Upper lobe of right lung (tissue), 1 donor: ENCODE measurements at regions not wholly inside any gene's neighbourhood (a gene's known extent, or its start where the extent isn't known, plus 50 kb on each side); places are given as distances from the start of the nearest gene placed in this dataset.

Experiments used
- ATAC-seq: fragments of 200-7000 bp; cut with Tn5 transposase; one replicate; pipeline ENCODE4 v1.9.1; 2020; ENCODE audit warnings: mild to moderate bottlenecking, moderate library complexity
- DNase-seq: peaks from one replicate; pipeline ENCODE4 v3.0.0-alpha.2; 2020
- H3K27ac ChIP-seq: fragments of 200-600 bp; one replicate; pipeline ENCODE4 v1.8.0; 2022
- H3K27me3 ChIP-seq: fragments of 200-600 bp; one replicate; pipeline ENCODE4 v1.8.0; 2022; ENCODE audit warnings: mild to moderate bottlenecking
- H3K36me3 ChIP-seq: fragments of 200-600 bp; one replicate; pipeline ENCODE4 v1.8.0; 2022
- H3K4me1 ChIP-seq: fragments of 200-600 bp; one replicate; pipeline ENCODE4 v1.8.0; 2022
- H3K4me3 ChIP-seq: fragments of 200-600 bp; one replicate; pipeline ENCODE4 v1.8.0; 2022; ENCODE audit warnings: mild to moderate bottlenecking
- H3K9me3 ChIP-seq: fragments of 200-600 bp; one replicate; pipeline ENCODE4 v1.8.0; 2022
- intact Hi-C: fragments of 100-400 bp; cut with DNase I; formaldehyde crosslinking; loops from one replicate; pipeline ENCODE4 v1.11.0; 2022
- TF ChIP-seq, protein P1 (sequence below): fragments of 200-600 bp; IDR thresholded peaks from one replicate; pipeline ENCODE4 v1.8.0; 2022; ENCODE audit warnings: antibody characterized with exemption
- donor health status: DM: no; HTN: yes; CAD: no; lungs with severe emphysema.

DNA sequence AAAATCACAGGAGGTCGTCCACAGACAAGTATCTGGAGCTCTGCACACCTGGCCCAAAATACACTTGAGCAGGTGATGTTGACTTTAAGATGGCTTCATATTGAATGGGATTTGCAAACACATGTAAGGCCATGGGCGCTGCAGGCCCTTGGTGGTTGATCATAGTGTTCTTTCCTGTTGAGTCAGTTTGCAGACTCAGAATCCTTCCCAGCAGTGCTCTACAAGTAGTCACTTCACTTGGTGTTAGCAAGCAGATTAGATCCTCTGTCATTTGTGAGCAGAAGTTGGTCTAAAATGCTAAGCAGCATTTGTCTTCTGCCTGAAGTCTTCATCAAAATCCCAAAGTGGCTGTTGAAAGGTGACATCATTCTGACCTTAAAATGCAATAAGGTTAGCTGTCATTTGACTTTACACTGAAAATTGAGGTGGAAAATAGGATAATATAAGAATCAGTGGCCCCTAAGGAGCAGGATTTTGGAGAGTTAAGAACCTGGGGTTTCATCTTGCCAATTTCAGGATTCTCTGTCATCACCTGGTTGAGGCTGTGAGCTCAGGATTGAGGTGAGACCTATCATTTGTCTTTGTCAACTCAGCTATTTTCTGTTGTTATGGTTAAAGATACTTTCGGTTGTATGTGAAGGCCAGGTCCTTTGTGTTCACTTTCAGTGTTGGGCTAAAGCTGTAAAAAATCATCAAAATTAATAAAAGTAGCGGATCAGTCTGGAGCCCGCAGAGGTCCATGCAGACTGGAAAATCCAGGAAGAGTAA lies 114.5 kb downstream of the LRRC70 start:
- no peak for DNase-seq
- no peak for ATAC-seq
- peaks cover 13% of the 10 kb centered on the region for H3K4me1 ChIP-seq
- no peak overlapping the region for H3K4me3 ChIP-seq
- intact Hi-C loops: no loop called here
- H3K9me3 ChIP-seq: no peaks in the 10 kb centered on the region
- H3K36me3 ChIP-seq: no peaks in the 10 kb centered on the region
- no peaks in the 10 kb centered on the region for H3K27me3 ChIP-seq
- H3K27ac ChIP-seq: no peak overlapping the region
- TF ChIP-seq, protein P1, sequence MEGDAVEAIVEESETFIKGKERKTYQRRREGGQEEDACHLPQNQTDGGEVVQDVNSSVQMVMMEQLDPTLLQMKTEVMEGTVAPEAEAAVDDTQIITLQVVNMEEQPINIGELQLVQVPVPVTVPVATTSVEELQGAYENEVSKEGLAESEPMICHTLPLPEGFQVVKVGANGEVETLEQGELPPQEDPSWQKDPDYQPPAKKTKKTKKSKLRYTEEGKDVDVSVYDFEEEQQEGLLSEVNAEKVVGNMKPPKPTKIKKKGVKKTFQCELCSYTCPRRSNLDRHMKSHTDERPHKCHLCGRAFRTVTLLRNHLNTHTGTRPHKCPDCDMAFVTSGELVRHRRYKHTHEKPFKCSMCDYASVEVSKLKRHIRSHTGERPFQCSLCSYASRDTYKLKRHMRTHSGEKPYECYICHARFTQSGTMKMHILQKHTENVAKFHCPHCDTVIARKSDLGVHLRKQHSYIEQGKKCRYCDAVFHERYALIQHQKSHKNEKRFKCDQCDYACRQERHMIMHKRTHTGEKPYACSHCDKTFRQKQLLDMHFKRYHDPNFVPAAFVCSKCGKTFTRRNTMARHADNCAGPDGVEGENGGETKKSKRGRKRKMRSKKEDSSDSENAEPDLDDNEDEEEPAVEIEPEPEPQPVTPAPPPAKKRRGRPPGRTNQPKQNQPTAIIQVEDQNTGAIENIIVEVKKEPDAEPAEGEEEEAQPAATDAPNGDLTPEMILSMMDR: no peak

- H3K9me3 ChIP-seq: no peaks in the 10 kb centered on the region
- peaks cover 13% of the 10 kb centered on the region for H3K4me1 ChIP-seq
- no peaks in the 10 kb centered on the region for H3K36me3 ChIP-seq
- DNase-seq (no peak), ATAC-seq (no peak)
- TF ChIP-seq, protein P1: no peak
- no peak overlapping the region for H3K27ac ChIP-seq
- intact Hi-C loops: no loop called here
- no peak overlapping the region for H3K4me3 ChIP-seq
- no peaks in the 10 kb centered on the region for H3K27me3 ChIP-seq
Measured at GRCh38 chr5:62691946-62692345, 113.3 kb downstream of the LRRC70 start.

- TF ChIP-seq, protein P1: no peak
- ATAC-seq: peak; percentile 29
Measured at GRCh38 chr5:62690421-62690820, 111.8 kb downstream of the LRRC70 start.

GRCh38 chr5:62689599-62690368 lies 111.2 kb downstream of the LRRC70 start:
- TF ChIP-seq, protein P1: no peak
- peak overlapping the region; percentile 34 for H3K4me3 ChIP-seq
- DNase-seq: no peak

More at GRCh38 chr5:62690421-62690820, 111.8 kb downstream of the LRRC70 start:
- DNase-seq: no peak
- Histone ChIP-seq H3K9me3 (no peaks in the 10 kb centered on the region), H3K27me3 (no peaks in the 10 kb centered on the region), H3K36me3 (no peaks in the 10 kb centered on the region), H3K27ac (peak overlapping the region; percentile 40), H3K4me1 (peaks cover 13% of the 10 kb centered on the region), H3K4me3 (no peak overlapping the region)
- intact Hi-C loops: no loop called here

GRCh38 chr5:62686692-62687091 lies 108.1 kb downstream of the LRRC70 start:
- TF ChIP-seq, protein P1: no peak
- H3K4me3 ChIP-seq: no peak overlapping the region
- H3K27me3 ChIP-seq: no peaks in the 10 kb centered on the region
- H3K9me3 ChIP-seq: no peaks in the 10 kb centered on the region
- H3K36me3 ChIP-seq: no peaks in the 10 kb centered on the region
- DNase-seq: no peak
- intact Hi-C loops: no loop called here
- H3K27ac ChIP-seq: no peak overlapping the region
- no peak for ATAC-seq
- H3K4me1 ChIP-seq: peaks cover 13% of the 10 kb centered on the region

More at GRCh38 chr5:62689599-62690368, 111.2 kb downstream of the LRRC70 start:
- Histone ChIP-seq H3K36me3 (no peaks in the 10 kb centered on the region), H3K27ac (peak overlapping the region; percentile 40), H3K9me3 (no peaks in the 10 kb centered on the region), H3K27me3 (no peaks in the 10 kb centered on the region), H3K4me1 (peaks cover 13% of the 10 kb centered on the region)
- intact Hi-C loops: no loop called here
- ATAC-seq: peak; percentile 15
